Raji (cell line): ENCODE measurements at regions not wholly inside any gene's neighbourhood (a gene's known extent, or its start where the extent isn't known, plus 50 kb on each side); places are given as distances from the start of the nearest gene placed in this dataset.

Experiments
- POLR2A ChIP-seq: IDR thresholded peaks from 2 replicates; pipeline ENCODE4 v1.6.1; 2011; ENCODE audit warnings: low read depth, low read length, control low read depth; ENCODE audit not compliant: insufficient read depth

GRCh38 chr9:129449066-129449465 is 171.8 kb downstream of the C9orf50 start:
- TF ChIP-seq POLR2A, result no peak

GRCh38 chr9:129446828-129447550 is 173.9 kb downstream of the C9orf50 start:
- TF ChIP-seq POLR2A, result no peak

GRCh38 chr9:129445794-129446306 is 175.1 kb downstream of the C9orf50 start:
- TF ChIP-seq POLR2A, result no peak

GRCh38 chr9:129442803-129443511 is 177.9 kb downstream of the C9orf50 start:
- no peak for TF ChIP-seq POLR2A

GRCh38 chr9:129441852-129442251 is 179.0 kb downstream of the C9orf50 start:
- no peak for TF ChIP-seq POLR2A

GRCh38 chr9:129440435-129441186 is 180.3 kb downstream of the C9orf50 start:
- no peak for TF ChIP-seq POLR2A

- TF ChIP-seq POLR2A, result no peak
These were observed 181.7 kb downstream of the C9orf50 start for GRCh38 chr9:129439242-129439641.

- no peak for TF ChIP-seq POLR2A
These were observed 183.1 kb downstream of the C9orf50 start for GRCh38 chr9:129437626-129438323.

GRCh38 chr9:129436751-129437625 is 183.9 kb downstream of the C9orf50 start:
- TF ChIP-seq POLR2A, result no peak

GRCh38 chr9:129435988-129436717 is 184.7 kb downstream of the C9orf50 start:
- TF ChIP-seq POLR2A, result no peak

- no peak for TF ChIP-seq POLR2A
These were observed 185.6 kb downstream of the C9orf50 start for GRCh38 chr9:129435291-129435690.

- TF ChIP-seq POLR2A, result no peak
These were observed 186.7 kb downstream of the C9orf50 start for GRCh38 chr9:129434187-129434586.

GRCh38 chr9:129432297-129433154 is 188.4 kb downstream of the C9orf50 start:
- TF ChIP-seq POLR2A, result no peak
